ENCODE measurements at regions not wholly inside any gene's neighbourhood (a gene's known extent, or its start where the extent isn't known, plus 50 kb on each side); places are given as distances from the start of the nearest gene placed in this dataset.

GRCh38 chr18:22278798-22279197, 109.4 kb downstream of the GATA6 start:
- Histone ChIP-seq H3K27ac (ENCODE audit: low read depth, low read length, poor library complexity, severe bottlenecking) (no peak overlapping the region), H3K4me2 (ENCODE audit: low read length) (no peak overlapping the region), H3K27me3 (ENCODE audit: insufficient read depth, low read length) (no peaks in the 10 kb centered on the region), H4K20me1 (ENCODE audit: insufficient read depth, low read length) (no peaks in the 10 kb centered on the region), H3K4me3 (ENCODE audit: low read depth, low read length, poor library complexity, severe bottlenecking) (no peak overlapping the region), H3K9me3 (ENCODE audit: low read length) (no peaks in the 10 kb centered on the region), H2AFZ (ENCODE audit: low read length) (no peak overlapping the region), H3K4me1 (ENCODE audit: insufficient read depth, low read length, severe bottlenecking) (no peaks in the 10 kb centered on the region), H3K9me2 (ENCODE audit: low read depth, low read length) (no peaks in the 10 kb centered on the region), H3K79me2 (ENCODE audit: insufficient read depth, low read length) (no peaks in the 10 kb centered on the region), H3K9ac (ENCODE audit: low read length) (no peak overlapping the region), H3F3A (ENCODE audit: insufficient read depth, low read length) (no peaks in the 10 kb centered on the region), H3K36me3 (ENCODE audit: insufficient read depth, low read length) (no peaks in the 10 kb centered on the region)
- no peak for TF ChIP-seq EZH2 (IDR thresholded peaks at IDR 0.05; ENCODE audit: borderline replicate concordance, low read length)
- TF ChIP-seq, protein P1, sequence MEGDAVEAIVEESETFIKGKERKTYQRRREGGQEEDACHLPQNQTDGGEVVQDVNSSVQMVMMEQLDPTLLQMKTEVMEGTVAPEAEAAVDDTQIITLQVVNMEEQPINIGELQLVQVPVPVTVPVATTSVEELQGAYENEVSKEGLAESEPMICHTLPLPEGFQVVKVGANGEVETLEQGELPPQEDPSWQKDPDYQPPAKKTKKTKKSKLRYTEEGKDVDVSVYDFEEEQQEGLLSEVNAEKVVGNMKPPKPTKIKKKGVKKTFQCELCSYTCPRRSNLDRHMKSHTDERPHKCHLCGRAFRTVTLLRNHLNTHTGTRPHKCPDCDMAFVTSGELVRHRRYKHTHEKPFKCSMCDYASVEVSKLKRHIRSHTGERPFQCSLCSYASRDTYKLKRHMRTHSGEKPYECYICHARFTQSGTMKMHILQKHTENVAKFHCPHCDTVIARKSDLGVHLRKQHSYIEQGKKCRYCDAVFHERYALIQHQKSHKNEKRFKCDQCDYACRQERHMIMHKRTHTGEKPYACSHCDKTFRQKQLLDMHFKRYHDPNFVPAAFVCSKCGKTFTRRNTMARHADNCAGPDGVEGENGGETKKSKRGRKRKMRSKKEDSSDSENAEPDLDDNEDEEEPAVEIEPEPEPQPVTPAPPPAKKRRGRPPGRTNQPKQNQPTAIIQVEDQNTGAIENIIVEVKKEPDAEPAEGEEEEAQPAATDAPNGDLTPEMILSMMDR (IDR thresholded peaks at IDR 0.05; ENCODE audit: low read length) = no peak

DNA sequence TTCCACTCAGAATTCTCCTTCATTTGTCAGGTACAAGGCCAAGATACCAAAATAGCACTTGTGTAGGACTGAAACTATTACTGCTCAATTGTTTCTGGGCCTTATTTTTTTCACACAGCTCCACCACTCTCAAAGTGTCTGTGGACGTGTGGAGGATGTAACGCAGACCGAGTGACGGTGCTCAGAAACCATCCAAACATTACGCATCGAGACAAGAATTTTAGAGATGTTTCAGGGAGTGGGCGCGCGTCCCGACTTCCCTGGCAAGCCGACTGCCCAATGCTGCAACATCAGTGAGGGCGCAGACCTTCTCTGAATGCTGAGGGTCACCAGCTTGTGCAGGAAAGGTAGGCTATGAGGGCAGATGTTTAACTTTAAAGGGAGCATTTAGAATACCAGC, 108.4 kb downstream of the GATA6 start:
- no peaks in the 10 kb centered on the region for H3K9me3 ChIP-seq (ENCODE audit: low read length)
- no peak overlapping the region for H2AFZ ChIP-seq (ENCODE audit: low read length)
- no peaks in the 10 kb centered on the region for H3F3A ChIP-seq (ENCODE audit: insufficient read depth, low read length)
- H3K9me2 ChIP-seq (ENCODE audit: low read depth, low read length) = no peaks in the 10 kb centered on the region
- no peak for TF ChIP-seq EZH2 (IDR thresholded peaks at IDR 0.05; ENCODE audit: borderline replicate concordance, low read length)
- TF ChIP-seq, protein P1 (IDR thresholded peaks at IDR 0.05; ENCODE audit: low read length) = no peak
- H4K20me1 ChIP-seq (ENCODE audit: insufficient read depth, low read length) = no peaks in the 10 kb centered on the region
- H3K4me2 ChIP-seq (ENCODE audit: low read length) = no peak overlapping the region
- no peaks in the 10 kb centered on the region for H3K36me3 ChIP-seq (ENCODE audit: insufficient read depth, low read length)
- no peaks in the 10 kb centered on the region for H3K79me2 ChIP-seq (ENCODE audit: insufficient read depth, low read length)
- no peaks in the 10 kb centered on the region for H3K27me3 ChIP-seq (ENCODE audit: insufficient read depth, low read length)
- H3K4me3 ChIP-seq (ENCODE audit: low read depth, low read length, poor library complexity, severe bottlenecking) = no peak overlapping the region
- H3K9ac ChIP-seq (ENCODE audit: low read length) = no peak overlapping the region
- no peak overlapping the region for H3K27ac ChIP-seq (ENCODE audit: low read depth, low read length, poor library complexity, severe bottlenecking)
- no peaks in the 10 kb centered on the region for H3K4me1 ChIP-seq (ENCODE audit: insufficient read depth, low read length, severe bottlenecking)

DNA sequence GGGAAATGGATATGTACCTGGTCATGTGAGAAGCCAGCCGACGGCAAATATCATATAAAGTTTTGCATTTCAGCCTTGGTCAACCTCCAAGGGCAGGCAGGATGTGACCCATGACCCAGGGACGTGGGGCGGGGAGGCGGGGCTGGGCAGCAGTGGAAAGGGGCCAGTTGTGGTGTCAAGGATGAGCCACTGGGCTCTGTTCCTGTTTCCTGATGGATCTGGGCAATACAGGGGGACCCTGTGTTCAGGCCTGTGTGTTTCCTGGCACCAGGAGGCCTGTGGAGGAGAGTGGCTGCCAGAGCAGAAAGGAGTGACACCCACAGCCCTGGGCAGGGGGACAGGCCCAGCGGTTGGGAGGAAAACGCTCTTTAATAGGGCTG, 106.9 kb downstream of the GATA6 start:
- no peaks in the 10 kb centered on the region for H4K20me1 ChIP-seq (ENCODE audit: insufficient read depth, low read length)
- H3K9ac ChIP-seq (ENCODE audit: low read length) = no peak overlapping the region
- H3K27me3 ChIP-seq (ENCODE audit: insufficient read depth, low read length) = no peaks in the 10 kb centered on the region
- no peaks in the 10 kb centered on the region for H3K9me3 ChIP-seq (ENCODE audit: low read length)
- H3K4me3 ChIP-seq (ENCODE audit: low read depth, low read length, poor library complexity, severe bottlenecking) = no peak overlapping the region
- H3K79me2 ChIP-seq (ENCODE audit: insufficient read depth, low read length) = no peaks in the 10 kb centered on the region
- H3F3A ChIP-seq (ENCODE audit: insufficient read depth, low read length) = no peaks in the 10 kb centered on the region
- H3K36me3 ChIP-seq (ENCODE audit: insufficient read depth, low read length) = no peaks in the 10 kb centered on the region
- no peaks in the 10 kb centered on the region for H3K4me1 ChIP-seq (ENCODE audit: insufficient read depth, low read length, severe bottlenecking)
- H3K4me2 ChIP-seq (ENCODE audit: low read length) = no peak overlapping the region
- no peak overlapping the region for H2AFZ ChIP-seq (ENCODE audit: low read length)
- TF ChIP-seq, protein P1 (IDR thresholded peaks at IDR 0.05; ENCODE audit: low read length) = no peak
- no peak for TF ChIP-seq EZH2 (IDR thresholded peaks at IDR 0.05; ENCODE audit: borderline replicate concordance, low read length)
- no peaks in the 10 kb centered on the region for H3K9me2 ChIP-seq (ENCODE audit: low read depth, low read length)
- H3K27ac ChIP-seq (ENCODE audit: low read depth, low read length, poor library complexity, severe bottlenecking) = no peak overlapping the region

Measured in OCI-LY1 (cell line).